Tibial artery (tissue), 4 donors: ENCODE measurements at regions not wholly inside any gene's neighbourhood (a gene's known extent, or its start where the extent isn't known, plus 50 kb on each side); places are given as distances from the start of the nearest gene placed in this dataset.
"Not testable (repeated sequence)": the region's sequence is repeated elsewhere in the genome, so short reads cannot be mapped to it uniquely, and the experiment has no call there.

Source experiments
- DNase-seq, 2 donors: peaks; one replicate each; pipeline ENCODE4 v3.0.0-alpha.2; 2019
- H3K27ac ChIP-seq, 2 donors: fragments of 200-600 bp; sonication (generic) in 1 of 2; 1 replicate in 1 of 2; 2 replicates in 1 of 2; pipeline ENCODE4 v1.5.1; 2018 to 2019; ENCODE audit warnings: mild to moderate bottlenecking in 1 of 2
- H3K27me3 ChIP-seq, 2 donors: fragments of 200-600 bp; sonication (generic) in 1 of 2; one replicate each; pipeline versions ENCODE4 v1.5.1 to v1.6.0; 2016 to 2019
- H3K36me3 ChIP-seq, 3 donors: fragments of 200-600 bp; sonication (generic) in 2 of 3; one replicate each; pipeline ENCODE4 v1.5.1; 2016 to 2019; ENCODE audit warnings: mild to moderate bottlenecking in 2 of 3
- H3K4me1 ChIP-seq, 4 donors: fragments of 200-600 bp; sonication (generic) in 2 of 4; 1 replicate in 3 of 4; 2 replicates in 1 of 4; pipeline ENCODE4 v1.5.1; 2016 to 2019
- H3K4me3 ChIP-seq, 2 donors: fragments of 200-600 bp; sonication (generic) in 1 of 2; 1 replicate in 1 of 2; 2 replicates in 1 of 2; pipeline ENCODE4 v1.5.1; 2018 to 2019; ENCODE audit warnings: mild to moderate bottlenecking in 2 of 2
- H3K9me3 ChIP-seq, 3 donors: fragments of 200-600 bp; sonication (generic) in 1 of 3; one replicate each; pipeline ENCODE4 v1.5.1; 2016 to 2019
- CTCF ChIP-seq, 2 experiments: fragments of 200-600 bp in 1 of 2; fragments of 450-650 bp in 1 of 2; IDR thresholded peaks; one replicate each; pipeline ENCODE4 v1.5.1; 2017 to 2019; ENCODE audit warnings: antibody characterized with exemption in 2 of 2, mild to moderate bottlenecking in 1 of 2, moderate library complexity in 1 of 2
- intact Hi-C: fragments of 100-400 bp; cut with DNase I; formaldehyde crosslinking; loops from one replicate; pipeline ENCODE4 v1.15.0; 2023; ENCODE audit warnings: low total_unique reads

- intact Hi-C loops: no loop called here
- H3K36me3 ChIP-seq: no peaks in the 10 kb centered on the region
- DNase-seq: no peak
- no peaks in the 10 kb centered on the region for H3K4me1 ChIP-seq
- no peaks in the 10 kb centered on the region for H3K27me3 ChIP-seq
- TF ChIP-seq CTCF (IDR thresholded peaks at IDR 0.05): no peak
- H3K9me3 ChIP-seq: no peaks in the 10 kb centered on the region
- H3K4me3 ChIP-seq: no peak overlapping the region
- no peak overlapping the region for H3K27ac ChIP-seq
Observed at GRCh38 chr16:31810863-31811262, 62.7 kb upstream of the ZNF267 start.

- H3K4me1 ChIP-seq, H3K27ac ChIP-seq, DNase-seq, intact Hi-C loops, H3K4me3 ChIP-seq, H3K36me3 ChIP-seq: not testable (repeated sequence)
- peaks cover 0 to 11% of the 10 kb centered on the region in 2 donors for H3K27me3 ChIP-seq
- H3K9me3 ChIP-seq: peaks cover 0 to 14% (median 6%) of the 10 kb centered on the region in 3 donors
Observed at GRCh38 chr16:31816141-31816540, 57.5 kb upstream of the ZNF267 start.

- H3K4me1 ChIP-seq: no peaks in the 10 kb centered on the region
Observed at GRCh38 chr16:31819386-31819785, 54.2 kb upstream of the ZNF267 start.

GRCh38 chr16:31819948-31820347 lies 53.7 kb upstream of the ZNF267 start:
- Histone ChIP-seq H3K4me3 (no peak overlapping the region), H3K4me1 (no peaks in the 10 kb centered on the region), H3K36me3 (no peaks in the 10 kb centered on the region), H3K27me3 (peaks cover 0 to 11% of the 10 kb centered on the region in 2 donors), H3K9me3 (peaks cover 0 to 18% (median 6%) of the 10 kb centered on the region in 3 donors), H3K27ac (no peak overlapping the region)
- TF ChIP-seq CTCF (IDR thresholded peaks at IDR 0.05): no peak
- no peak for DNase-seq
- intact Hi-C loops: no loop called here

More at GRCh38 chr16:31819386-31819785, 54.2 kb upstream of the ZNF267 start:
- intact Hi-C loops: no loop called here
- DNase-seq: no peak
- Histone ChIP-seq H3K4me3 (no peak overlapping the region), H3K27me3 (peaks cover 0 to 11% of the 10 kb centered on the region in 2 donors), H3K36me3 (no peaks in the 10 kb centered on the region), H3K27ac (no peak overlapping the region), H3K9me3 (peaks cover 0 to 18% (median 6%) of the 10 kb centered on the region in 3 donors)
- no peak for TF ChIP-seq CTCF (IDR thresholded peaks at IDR 0.05)
